PC-3 (cell line): ENCODE measurements at regions not wholly inside any gene's neighbourhood (a gene's known extent, or its start where the extent isn't known, plus 50 kb on each side); places are given as distances from the start of the nearest gene placed in this dataset.

ENCODE experiments used
- CTCF ChIP-seq: fragments of 300-600 bp; sonication (generic); conservative IDR thresholded peaks from 2 replicates; pipeline ENCODE4 v1.5.1; 2017; ENCODE audit warnings: antibody characterized with exemption, low read depth, mild to moderate bottlenecking, low read length
- EZH2 ChIP-seq: fragments of 300-600 bp; sonication (generic); IDR thresholded peaks from one replicate; pipeline ENCODE4 v1.6.1; 2017; ENCODE audit warnings: antibody characterized with exemption, mild to moderate bottlenecking, low read length; ENCODE audit not compliant: unreplicated experiment
- EZH2phosphoT487 ChIP-seq: fragments of 300-600 bp; sonication (generic); IDR thresholded peaks from 2 replicates; pipeline ENCODE4 v1.6.1; 2018; ENCODE audit warnings: mild to moderate bottlenecking, antibody characterized with exemption, low read length, borderline replicate concordance

GRCh38 chr6:139855671-139856311 is 481.3 kb upstream of the CITED2 start:
- TF ChIP-seq EZH2 (no peak), CTCF (no peak), EZH2phosphoT487 (no peak)
